ENCODE measurements at regions not wholly inside any gene's neighbourhood (a gene's known extent, or its start where the extent isn't known, plus 50 kb on each side); places are given as distances from the start of the nearest gene placed in this dataset.
A peak's percentile ranks its signal among the peaks of the same experiment; 100 is the strongest.

- no peak overlapping the region for H3K27ac Mint-ChIP-seq
- no peaks in the 10 kb centered on the region for H3K36me3 Mint-ChIP-seq
- peaks cover 39% of the 10 kb centered on the region for H3K4me1 Mint-ChIP-seq
- no peak for ATAC-seq
- peaks cover 8% of the 10 kb centered on the region for H3K9me3 Mint-ChIP-seq
- no peak overlapping the region for H3K4me3 Mint-ChIP-seq
- H3K27me3 Mint-ChIP-seq: no peaks in the 10 kb centered on the region
These were observed 590.9 kb upstream of the ZNF608 start for GRCh38 chr5:125337294-125337693.

- ATAC-seq: no peak
- H3K27ac Mint-ChIP-seq: peak overlapping the region; percentile 7
These were observed 592.2 kb upstream of the ZNF608 start for GRCh38 chr5:125338440-125339174.

GRCh38 chr5:125341436-125341835, 595.0 kb upstream of the ZNF608 start:
- peaks cover 36% of the 10 kb centered on the region for H3K4me1 Mint-ChIP-seq
- no peaks in the 10 kb centered on the region for H3K27me3 Mint-ChIP-seq
- no peak for ATAC-seq
- no peak overlapping the region for H3K4me3 Mint-ChIP-seq
- no peak overlapping the region for H3K27ac Mint-ChIP-seq
- H3K36me3 Mint-ChIP-seq: no peaks in the 10 kb centered on the region
- peaks cover 8% of the 10 kb centered on the region for H3K9me3 Mint-ChIP-seq

More at GRCh38 chr5:125338440-125339174, 592.2 kb upstream of the ZNF608 start:
- Mint-ChIP-seq H3K9me3 (peaks cover 8% of the 10 kb centered on the region), H3K36me3 (no peaks in the 10 kb centered on the region), H3K27me3 (no peaks in the 10 kb centered on the region), H3K4me3 (no peak overlapping the region), H3K4me1 (peaks cover 39% of the 10 kb centered on the region)

GRCh38 chr5:125343015-125343414, 596.6 kb upstream of the ZNF608 start:
- ATAC-seq: no peak
- Mint-ChIP-seq H3K9me3 (peaks cover 8% of the 10 kb centered on the region), H3K4me1 (peaks cover 22% of the 10 kb centered on the region), H3K27ac (no peak overlapping the region), H3K27me3 (no peaks in the 10 kb centered on the region), H3K4me3 (no peak overlapping the region), H3K36me3 (no peaks in the 10 kb centered on the region)

- Mint-ChIP-seq H3K27ac (no peak overlapping the region), H3K4me1 (peaks cover 6% of the 10 kb centered on the region), H3K4me3 (no peak overlapping the region), H3K27me3 (no peaks in the 10 kb centered on the region), H3K9me3 (peaks cover 6% of the 10 kb centered on the region), H3K36me3 (no peaks in the 10 kb centered on the region)
- ATAC-seq: no peak
These were observed 599.9 kb upstream of the ZNF608 start for GRCh38 chr5:125346316-125346715.

- H3K4me1 Mint-ChIP-seq: no peaks in the 10 kb centered on the region
- ATAC-seq: no peak
- no peak overlapping the region for H3K27ac Mint-ChIP-seq
- no peak overlapping the region for H3K4me3 Mint-ChIP-seq
- H3K36me3 Mint-ChIP-seq: no peaks in the 10 kb centered on the region
- H3K27me3 Mint-ChIP-seq: no peaks in the 10 kb centered on the region
- no peaks in the 10 kb centered on the region for H3K9me3 Mint-ChIP-seq
These were observed 601.8 kb upstream of the ZNF608 start for GRCh38 chr5:125348221-125348692.

GRCh38 chr5:125348936-125349831, 602.7 kb upstream of the ZNF608 start:
- Mint-ChIP-seq H3K36me3 (no peaks in the 10 kb centered on the region), H3K4me1 (no peaks in the 10 kb centered on the region), H3K27ac (no peak overlapping the region), H3K9me3 (no peaks in the 10 kb centered on the region), H3K27me3 (no peaks in the 10 kb centered on the region), H3K4me3 (no peak overlapping the region)
- ATAC-seq: no peak

- ATAC-seq: no peak
- Mint-ChIP-seq H3K36me3 (peaks cover 9% of the 10 kb centered on the region), H3K9me3 (peaks cover 13% of the 10 kb centered on the region), H3K27me3 (no peaks in the 10 kb centered on the region), H3K4me1 (no peaks in the 10 kb centered on the region), H3K27ac (no peak overlapping the region), H3K4me3 (no peak overlapping the region)
These were observed 611.2 kb upstream of the ZNF608 start for GRCh38 chr5:125357660-125358059.

- Mint-ChIP-seq H3K4me3 (no peak overlapping the region), H3K9me3 (peaks cover 2% of the 10 kb centered on the region), H3K4me1 (no peaks in the 10 kb centered on the region), H3K27ac (no peak overlapping the region), H3K27me3 (no peaks in the 10 kb centered on the region), H3K36me3 (no peaks in the 10 kb centered on the region)
- no peak for ATAC-seq
These were observed 619.3 kb upstream of the ZNF608 start for GRCh38 chr5:125365747-125366146.

GRCh38 chr5:125367702-125368101, 621.3 kb upstream of the ZNF608 start:
- H3K27me3 Mint-ChIP-seq: no peaks in the 10 kb centered on the region
- no peaks in the 10 kb centered on the region for H3K36me3 Mint-ChIP-seq
- H3K4me1 Mint-ChIP-seq: no peaks in the 10 kb centered on the region
- ATAC-seq: no peak
- peaks cover 2% of the 10 kb centered on the region for H3K9me3 Mint-ChIP-seq
- no peak overlapping the region for H3K27ac Mint-ChIP-seq
- H3K4me3 Mint-ChIP-seq: no peak overlapping the region

- ATAC-seq: no peak
- peaks cover 8% of the 10 kb centered on the region for H3K4me1 Mint-ChIP-seq
- H3K36me3 Mint-ChIP-seq: no peaks in the 10 kb centered on the region
- no peak overlapping the region for H3K27ac Mint-ChIP-seq
- no peaks in the 10 kb centered on the region for H3K9me3 Mint-ChIP-seq
- no peaks in the 10 kb centered on the region for H3K27me3 Mint-ChIP-seq
- no peak overlapping the region for H3K4me3 Mint-ChIP-seq
These were observed 624.2 kb upstream of the ZNF608 start for GRCh38 chr5:125370461-125371205.

- peaks cover 8% of the 10 kb centered on the region for H3K4me1 Mint-ChIP-seq
- no peak for ATAC-seq
- no peaks in the 10 kb centered on the region for H3K27me3 Mint-ChIP-seq
- H3K4me3 Mint-ChIP-seq: no peak overlapping the region
- H3K27ac Mint-ChIP-seq: no peak overlapping the region
- H3K9me3 Mint-ChIP-seq: no peaks in the 10 kb centered on the region
- H3K36me3 Mint-ChIP-seq: no peaks in the 10 kb centered on the region
These were observed 626.5 kb upstream of the ZNF608 start for GRCh38 chr5:125372694-125373631.

GRCh38 chr5:125375143-125375542, 628.7 kb upstream of the ZNF608 start:
- no peaks in the 10 kb centered on the region for H3K9me3 Mint-ChIP-seq
- H3K4me1 Mint-ChIP-seq: peaks cover 8% of the 10 kb centered on the region
- no peaks in the 10 kb centered on the region for H3K27me3 Mint-ChIP-seq
- no peak overlapping the region for H3K27ac Mint-ChIP-seq
- no peaks in the 10 kb centered on the region for H3K36me3 Mint-ChIP-seq
- ATAC-seq: no peak
- H3K4me3 Mint-ChIP-seq: no peak overlapping the region

GRCh38 chr5:125376059-125376641, 629.7 kb upstream of the ZNF608 start:
- Mint-ChIP-seq H3K27ac (no peak overlapping the region), H3K9me3 (no peaks in the 10 kb centered on the region), H3K36me3 (no peaks in the 10 kb centered on the region), H3K27me3 (no peaks in the 10 kb centered on the region), H3K4me3 (no peak overlapping the region), H3K4me1 (peaks cover 8% of the 10 kb centered on the region)
- no peak for ATAC-seq
